Breast epithelium (tissue), 4 donors: ENCODE measurements at regions not wholly inside any gene's neighbourhood (a gene's known extent, or its start where the extent isn't known, plus 50 kb on each side); places are given as distances from the start of the nearest gene placed in this dataset.

Source experiments
- DNase-seq, 2 donors: peaks; one replicate each; pipeline ENCODE4 v3.0.0-alpha.2; 2019; ENCODE audit warnings: low spot score in 2 of 2
- H3K27ac ChIP-seq, 2 donors: fragments of 200-600 bp; sonication (generic) in 1 of 2; one replicate each; pipeline ENCODE4 v1.5.1; 2016 to 2019; ENCODE audit warnings: mild to moderate bottlenecking in 1 of 2
- H3K27me3 ChIP-seq, 2 donors: fragments of 200-600 bp; sonication (generic) in 1 of 2; one replicate each; pipeline versions ENCODE4 v1.5.1 to v1.6.0; 2017 to 2019; ENCODE audit warnings: control low read depth in 1 of 2, mild to moderate bottlenecking in 1 of 2
- H3K36me3 ChIP-seq: fragments of 200-600 bp; one replicate; pipeline ENCODE4 v1.5.1; 2019
- H3K4me1 ChIP-seq, 2 donors: fragments of 200-600 bp; sonication (generic); one replicate each; pipeline ENCODE4 v1.5.1; 2016 to 2019; ENCODE audit warnings: control low read depth in 1 of 2
- H3K4me3 ChIP-seq, 3 donors: fragments of 200-600 bp; sonication (generic); 1 replicate in 2 of 3; 2 replicates in 1 of 3; pipeline ENCODE4 v1.5.1; 2016 to 2019; ENCODE audit warnings: mild to moderate bottlenecking in 3 of 3, moderate library complexity in 2 of 3
- H3K9me3 ChIP-seq, 2 donors: fragments of 200-600 bp; sonication (generic) in 1 of 2; one replicate each; pipeline ENCODE4 v1.5.1; 2016 to 2019; ENCODE audit warnings: control low read depth in 1 of 2
- POLR2A ChIP-seq: fragments of 450-650 bp; IDR thresholded peaks from one replicate; pipeline ENCODE4 v1.6.1; 2016; ENCODE audit warnings: antibody characterized with exemption, mild to moderate bottlenecking, moderate library complexity
- POLR2AphosphoS5 ChIP-seq, 3 donors: sonication (generic); formaldehyde crosslinking; IDR thresholded peaks; one replicate each; pipeline ENCODE4 v1.6.1; 2017; ENCODE audit warnings: antibody characterized with exemption in 3 of 3
- intact Hi-C: fragments of 100-400 bp; cut with DNase I; formaldehyde crosslinking; loops from one replicate; pipeline ENCODE4 v1.15.1; 2023; ENCODE audit warnings: low total_unique reads
- TF ChIP-seq, protein P1 (sequence below), 3 donors: fragments of 450-650 bp; IDR thresholded peaks; one replicate each; pipeline ENCODE4 v1.5.1; 2016 to 2017; ENCODE audit warnings: antibody characterized with exemption in 3 of 3, mild to moderate bottlenecking in 3 of 3, moderate library complexity in 3 of 3

DNA sequence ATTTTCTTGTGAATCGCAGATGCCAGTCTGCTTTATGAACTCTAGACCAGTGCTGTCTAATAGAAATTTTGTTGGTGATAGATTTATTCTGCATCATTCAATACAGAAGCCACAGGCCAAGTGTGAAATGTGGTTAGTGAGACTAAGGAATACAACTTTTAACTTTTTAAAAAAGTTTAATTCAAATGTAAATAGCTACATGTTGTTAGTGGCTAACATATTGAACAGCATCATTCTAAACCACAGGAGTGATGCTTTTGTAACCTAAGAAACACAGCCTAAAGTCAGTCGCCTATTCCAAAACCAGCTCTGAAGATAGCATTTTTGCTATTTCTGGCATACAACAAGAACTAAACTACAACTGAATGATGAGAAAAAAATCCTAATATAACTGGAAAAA, 164.8 kb upstream of the CBLB start:
- H3K4me3 ChIP-seq = no peak overlapping the region
- no peaks in the 10 kb centered on the region for H3K4me1 ChIP-seq
- DNase-seq = no peak
- intact Hi-C loops = no loop called here
- H3K27ac ChIP-seq = no peak overlapping the region
- no peaks in the 10 kb centered on the region for H3K27me3 ChIP-seq
- TF ChIP-seq, protein P1, sequence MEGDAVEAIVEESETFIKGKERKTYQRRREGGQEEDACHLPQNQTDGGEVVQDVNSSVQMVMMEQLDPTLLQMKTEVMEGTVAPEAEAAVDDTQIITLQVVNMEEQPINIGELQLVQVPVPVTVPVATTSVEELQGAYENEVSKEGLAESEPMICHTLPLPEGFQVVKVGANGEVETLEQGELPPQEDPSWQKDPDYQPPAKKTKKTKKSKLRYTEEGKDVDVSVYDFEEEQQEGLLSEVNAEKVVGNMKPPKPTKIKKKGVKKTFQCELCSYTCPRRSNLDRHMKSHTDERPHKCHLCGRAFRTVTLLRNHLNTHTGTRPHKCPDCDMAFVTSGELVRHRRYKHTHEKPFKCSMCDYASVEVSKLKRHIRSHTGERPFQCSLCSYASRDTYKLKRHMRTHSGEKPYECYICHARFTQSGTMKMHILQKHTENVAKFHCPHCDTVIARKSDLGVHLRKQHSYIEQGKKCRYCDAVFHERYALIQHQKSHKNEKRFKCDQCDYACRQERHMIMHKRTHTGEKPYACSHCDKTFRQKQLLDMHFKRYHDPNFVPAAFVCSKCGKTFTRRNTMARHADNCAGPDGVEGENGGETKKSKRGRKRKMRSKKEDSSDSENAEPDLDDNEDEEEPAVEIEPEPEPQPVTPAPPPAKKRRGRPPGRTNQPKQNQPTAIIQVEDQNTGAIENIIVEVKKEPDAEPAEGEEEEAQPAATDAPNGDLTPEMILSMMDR (IDR thresholded peaks at IDR 0.05) = no peak
- TF ChIP-seq POLR2AphosphoS5 (IDR thresholded peaks at IDR 0.05) (no peak), POLR2A (no peak)
- no peaks in the 10 kb centered on the region for H3K9me3 ChIP-seq
- H3K36me3 ChIP-seq = no peaks in the 10 kb centered on the region

- no peaks in the 10 kb centered on the region for H3K4me1 ChIP-seq
- DNase-seq = no peak
- intact Hi-C loops = no loop called here
- no peak overlapping the region for H3K4me3 ChIP-seq
- no peak overlapping the region for H3K27ac ChIP-seq
- no peaks in the 10 kb centered on the region for H3K27me3 ChIP-seq
- TF ChIP-seq POLR2AphosphoS5 (IDR thresholded peaks at IDR 0.05) = no peak
- TF ChIP-seq, protein P1 (IDR thresholded peaks at IDR 0.05) = no peak
- TF ChIP-seq POLR2A = no peak
- peaks cover 0 to 2% of the 10 kb centered on the region in 2 donors for H3K9me3 ChIP-seq
- H3K36me3 ChIP-seq = no peaks in the 10 kb centered on the region
Measured at GRCh38 chr3:106034313-106034712, 165.5 kb upstream of the CBLB start.

DNA sequence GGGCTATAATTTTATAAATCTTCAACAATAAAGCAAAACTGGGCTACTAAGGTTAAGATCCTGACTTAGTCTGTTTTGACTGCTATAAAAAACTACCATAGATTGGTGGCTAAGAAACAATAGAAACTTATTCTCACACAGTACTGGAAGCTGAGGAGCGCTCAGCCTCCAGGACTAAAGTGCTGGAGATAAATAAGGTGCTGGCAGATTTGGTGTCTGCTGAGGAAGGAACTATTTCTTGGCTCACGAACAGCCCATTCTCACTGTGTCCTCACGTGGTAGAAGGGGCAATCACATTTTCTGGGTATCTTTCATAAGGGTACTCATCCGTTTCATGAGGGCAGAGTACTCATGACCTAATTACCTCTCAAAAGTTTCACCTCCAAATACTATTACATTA, 166.8 kb upstream of the CBLB start:
- no peak overlapping the region for H3K4me3 ChIP-seq
- H3K27ac ChIP-seq = no peak overlapping the region
- no peaks in the 10 kb centered on the region for H3K4me1 ChIP-seq
- no peak for DNase-seq
- H3K36me3 ChIP-seq = no peaks in the 10 kb centered on the region
- TF ChIP-seq, protein P1 (IDR thresholded peaks at IDR 0.05) = no peak
- TF ChIP-seq POLR2A (no peak), POLR2AphosphoS5 (IDR thresholded peaks at IDR 0.05) (no peak)
- H3K9me3 ChIP-seq = peaks cover 0 to 3% of the 10 kb centered on the region in 2 donors
- H3K27me3 ChIP-seq = no peaks in the 10 kb centered on the region
- intact Hi-C loops = no loop called here

GRCh38 chr3:106036696-106037095, 167.9 kb upstream of the CBLB start:
- Histone ChIP-seq H3K27me3 (no peaks in the 10 kb centered on the region), H3K27ac (no peak overlapping the region), H3K4me1 (no peaks in the 10 kb centered on the region), H3K4me3 (no peak overlapping the region), H3K9me3 (peaks cover 0 to 3% of the 10 kb centered on the region in 2 donors), H3K36me3 (no peaks in the 10 kb centered on the region)
- intact Hi-C loops = no loop called here
- DNase-seq = no peak
- no peak for TF ChIP-seq POLR2AphosphoS5 (IDR thresholded peaks at IDR 0.05)
- TF ChIP-seq POLR2A = no peak
- TF ChIP-seq, protein P1 (IDR thresholded peaks at IDR 0.05) = no peak

- H3K36me3 ChIP-seq = no peaks in the 10 kb centered on the region
- intact Hi-C loops = no loop called here
- DNase-seq = no peak
- no peak overlapping the region for H3K27ac ChIP-seq
- H3K4me1 ChIP-seq = no peaks in the 10 kb centered on the region
- H3K27me3 ChIP-seq = no peaks in the 10 kb centered on the region
- TF ChIP-seq POLR2A (no peak), POLR2AphosphoS5 (IDR thresholded peaks at IDR 0.05) (no peak)
- TF ChIP-seq, protein P1 (IDR thresholded peaks at IDR 0.05) = no peak
- no peaks in the 10 kb centered on the region for H3K9me3 ChIP-seq
- H3K4me3 ChIP-seq = no peak overlapping the region
Measured at GRCh38 chr3:106047221-106047620, 178.4 kb upstream of the CBLB start.
